CD14-positive monocyte (primary cell): ENCODE measurements at regions not wholly inside any gene's neighbourhood (a gene's known extent, or its start where the extent isn't known, plus 50 kb on each side); places are given as distances from the start of the nearest gene placed in this dataset.

ENCODE experiments used
- DNase-seq, 3 donors: peaks; one replicate each; pipeline ENCODE4 v3.0.0-alpha.2; 2011 to 2022
- H2AFZ ChIP-seq: 2 replicates; pipeline ENCODE4 v1.6.0; 2012; ENCODE audit warnings: mild to moderate bottlenecking, low read depth, low read length, inconsistent platforms; ENCODE audit not compliant: insufficient read depth, poor library complexity, severe bottlenecking
- H3K27ac ChIP-seq, 2 donors: 1 replicate in 1 of 2; 2 replicates in 1 of 2; pipeline ENCODE4 v1.5.1; 2012 to 2013; ENCODE audit warnings: low read length in 2 of 2, control low read depth in 1 of 2, inconsistent platforms in 1 of 2, low read depth in 1 of 2, mild to moderate bottlenecking in 1 of 2
- H3K27me3 ChIP-seq, 2 donors: one replicate each; pipeline versions ENCODE4 v1.6.0 to v1.6.1; 2011 to 2013; ENCODE audit warnings: low read length in 2 of 2; ENCODE audit not compliant: control insufficient read depth in 2 of 2, insufficient read depth in 2 of 2
- H3K36me3 ChIP-seq, 2 donors: replicated peaks in 1 of 2; 1 replicate in 1 of 2; 2 replicates in 1 of 2; pipeline versions ENCODE4 v1.5.1 to v1.6.1; 2012 to 2013; ENCODE audit warnings: low read length in 2 of 2, control low read depth in 1 of 2, inconsistent platforms in 1 of 2, mild to moderate bottlenecking in 1 of 2; ENCODE audit not compliant: insufficient read depth in 2 of 2, control insufficient read depth in 1 of 2
- H3K4me1 ChIP-seq, 2 donors: 1 replicate in 1 of 2; 2 replicates in 1 of 2; pipeline versions ENCODE4 v1.5.1 to v1.6.1; 2012 to 2013; ENCODE audit warnings: low read length in 2 of 2, control low read depth in 1 of 2, inconsistent platforms in 1 of 2, mild to moderate bottlenecking in 1 of 2, moderate library complexity in 1 of 2; ENCODE audit not compliant: insufficient read depth in 2 of 2, control insufficient read depth in 1 of 2
- H3K4me2 ChIP-seq: replicated peaks from 2 replicates; pipeline ENCODE3; 2012; ENCODE audit warnings: low read length, moderate library complexity, mild to moderate bottlenecking; ENCODE audit not compliant: poor library complexity, severe bottlenecking; ENCODE audit errors: extremely low read depth
- H3K4me3 ChIP-seq, 3 experiments: fragments of 200-600 bp in 1 of 3; sonication (generic) in 1 of 3; replicated peaks in 1 of 3; 1 replicate in 2 of 3; 2 replicates in 1 of 3; pipeline ENCODE4 v1.5.1; 2011 to 2013; ENCODE audit warnings: low read length in 3 of 3, mild to moderate bottlenecking in 3 of 3, control low read depth in 2 of 3, low read depth in 2 of 3, inconsistent platforms in 1 of 3, moderate library complexity in 1 of 3
- H3K79me2 ChIP-seq: 2 replicates; pipeline ENCODE4 v1.6.0; 2012; ENCODE audit warnings: mild to moderate bottlenecking, control low read depth, inconsistent platforms, low read length, moderate library complexity; ENCODE audit not compliant: insufficient read depth
- H3K9ac ChIP-seq: 2 replicates; pipeline ENCODE4 v1.6.0; 2017; ENCODE audit warnings: low read length, mild to moderate bottlenecking; ENCODE audit not compliant: insufficient read depth, poor library complexity, severe bottlenecking
- H3K9me3 ChIP-seq, 2 donors: replicated peaks in 1 of 2; 1 replicate in 1 of 2; 2 replicates in 1 of 2; pipeline versions ENCODE4 v1.5.1 to v1.6.1; 2012 to 2013; ENCODE audit warnings: low read length in 2 of 2, control low read depth in 1 of 2; ENCODE audit not compliant: control insufficient read depth in 1 of 2, insufficient read depth in 1 of 2
- H4K20me1 ChIP-seq: 2 replicates; pipeline ENCODE4 v1.6.0; 2012; ENCODE audit warnings: mild to moderate bottlenecking, low read length, control low read depth, moderate library complexity; ENCODE audit not compliant: insufficient read depth
- H3K27ac Mint-ChIP-seq, 7 donors: one replicate each; pipeline ENCODE4 v1.8.0; 2020; ENCODE audit warnings: mild to moderate bottlenecking in 7 of 7, mixed read lengths in 7 of 7, moderate library complexity in 6 of 7, inconsistent platforms in 2 of 7
- H3K27me3 Mint-ChIP-seq, 3 donors: one replicate each; pipeline ENCODE4 v1.8.0; 2021 to 2022; ENCODE audit warnings: low read depth in 3 of 3, mild to moderate bottlenecking in 3 of 3, mixed read lengths in 3 of 3, moderate library complexity in 3 of 3, inconsistent platforms in 1 of 3
- H3K36me3 Mint-ChIP-seq, 2 donors: one replicate each; pipeline ENCODE4 v1.8.0; 2020; ENCODE audit warnings: mixed read lengths in 2 of 2, inconsistent platforms in 1 of 2, mild to moderate bottlenecking in 1 of 2
- H3K4me1 Mint-ChIP-seq: one replicate; pipeline ENCODE4 v1.8.0; 2020; ENCODE audit warnings: mild to moderate bottlenecking, mixed read lengths
- H3K4me3 Mint-ChIP-seq, 2 donors: one replicate each; pipeline ENCODE4 v1.8.0; 2020; ENCODE audit warnings: mild to moderate bottlenecking in 2 of 2, mixed read lengths in 2 of 2, moderate library complexity in 1 of 2
- H3K9me3 Mint-ChIP-seq, 7 donors: one replicate each; pipeline ENCODE4 v1.8.0; 2020 to 2022; ENCODE audit warnings: mixed read lengths in 7 of 7, mild to moderate bottlenecking in 6 of 7, moderate library complexity in 6 of 7, inconsistent platforms in 2 of 7
- WGBS: methylation state at CpG from one replicate; pipeline ENCODE4 v1.1.5; 2013; ENCODE audit warnings: missing lambda C conversion rate; ENCODE audit not compliant: insufficient coverage; 5-methylcytosine and 5-hydroxymethylcytosine counted together
- intact Hi-C, 2 donors: fragments of 100-400 bp; cut with micrococcal nuclease; formaldehyde crosslinking; loops; one replicate each; pipeline versions ENCODE4 v1.15.0 to v1.15.1; 2023
- TF ChIP-seq, protein P1 (sequence below): fragments of 200-600 bp; IDR thresholded peaks from one replicate; pipeline ENCODE4 v1.8.0; 2022; ENCODE audit warnings: antibody characterized with exemption, mild to moderate bottlenecking

DNA sequence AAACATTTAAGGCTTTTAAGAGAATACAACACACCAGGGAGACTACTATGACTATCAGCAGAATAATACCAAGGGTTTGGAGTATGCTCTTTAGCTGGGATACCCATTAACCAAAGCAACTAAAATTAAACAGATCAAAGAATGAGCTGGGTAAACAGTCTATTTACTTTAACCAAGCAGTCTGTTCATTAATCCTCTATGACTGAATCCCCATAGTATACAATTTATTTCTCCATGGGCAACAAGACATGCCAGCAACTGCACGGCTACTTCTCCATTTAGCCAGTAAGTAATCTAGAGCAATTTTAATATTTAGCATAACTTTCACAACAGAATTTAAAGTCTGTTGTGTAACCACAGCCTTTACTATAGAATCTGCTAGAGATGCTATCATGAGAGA is 77.6 kb downstream of the CDO1 start:
- Mint-ChIP-seq H3K9me3 (peaks cover 0 to 8% (median 3%) of the 10 kb centered on the region in 7 donors), H3K4me1 (no peaks in the 10 kb centered on the region), H3K27me3 (peaks cover 0 to 9% (median 0%) of the 10 kb centered on the region in 3 donors), H3K36me3 (no peaks in the 10 kb centered on the region), H3K27ac (no peak overlapping the region), H3K4me3 (no peak overlapping the region)
- H4K20me1 ChIP-seq = no peaks in the 10 kb centered on the region
- no peak overlapping the region for H2AFZ ChIP-seq
- H3K4me3 ChIP-seq = no peak overlapping the region
- TF ChIP-seq, protein P1, sequence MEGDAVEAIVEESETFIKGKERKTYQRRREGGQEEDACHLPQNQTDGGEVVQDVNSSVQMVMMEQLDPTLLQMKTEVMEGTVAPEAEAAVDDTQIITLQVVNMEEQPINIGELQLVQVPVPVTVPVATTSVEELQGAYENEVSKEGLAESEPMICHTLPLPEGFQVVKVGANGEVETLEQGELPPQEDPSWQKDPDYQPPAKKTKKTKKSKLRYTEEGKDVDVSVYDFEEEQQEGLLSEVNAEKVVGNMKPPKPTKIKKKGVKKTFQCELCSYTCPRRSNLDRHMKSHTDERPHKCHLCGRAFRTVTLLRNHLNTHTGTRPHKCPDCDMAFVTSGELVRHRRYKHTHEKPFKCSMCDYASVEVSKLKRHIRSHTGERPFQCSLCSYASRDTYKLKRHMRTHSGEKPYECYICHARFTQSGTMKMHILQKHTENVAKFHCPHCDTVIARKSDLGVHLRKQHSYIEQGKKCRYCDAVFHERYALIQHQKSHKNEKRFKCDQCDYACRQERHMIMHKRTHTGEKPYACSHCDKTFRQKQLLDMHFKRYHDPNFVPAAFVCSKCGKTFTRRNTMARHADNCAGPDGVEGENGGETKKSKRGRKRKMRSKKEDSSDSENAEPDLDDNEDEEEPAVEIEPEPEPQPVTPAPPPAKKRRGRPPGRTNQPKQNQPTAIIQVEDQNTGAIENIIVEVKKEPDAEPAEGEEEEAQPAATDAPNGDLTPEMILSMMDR = no peak
- intact Hi-C loops = no loop called here
- no CpG with 5 or more reads among the region's 1 CpG for WGBS
- H3K4me1 ChIP-seq = no peaks in the 10 kb centered on the region
- H3K4me2 ChIP-seq = no peak overlapping the region
- H3K27me3 ChIP-seq = no peaks in the 10 kb centered on the region
- no peak overlapping the region for H3K9ac ChIP-seq
- no peak for DNase-seq
- H3K27ac ChIP-seq = no peak overlapping the region
- no peaks in the 10 kb centered on the region for H3K36me3 ChIP-seq
- no peaks in the 10 kb centered on the region for H3K79me2 ChIP-seq
- no peaks in the 10 kb centered on the region for H3K9me3 ChIP-seq

- H3K9me3 ChIP-seq = no peaks in the 10 kb centered on the region
- intact Hi-C loops = no loop called here
- no peaks in the 10 kb centered on the region for H3K79me2 ChIP-seq
- peaks cover 0 to 9% (median 0%) of the 10 kb centered on the region in 3 donors for H3K27me3 Mint-ChIP-seq
- TF ChIP-seq, protein P1 = no peak
- H3K27ac Mint-ChIP-seq = no peak overlapping the region
- no peaks in the 10 kb centered on the region for H4K20me1 ChIP-seq
- peaks cover 0 to 6% (median 2%) of the 10 kb centered on the region in 7 donors for H3K9me3 Mint-ChIP-seq
- no peaks in the 10 kb centered on the region for H3K36me3 ChIP-seq
- H3K4me3 Mint-ChIP-seq = no peak overlapping the region
- no peak overlapping the region for H3K27ac ChIP-seq
- no peaks in the 10 kb centered on the region for H3K36me3 Mint-ChIP-seq
- H3K4me3 ChIP-seq = no peak overlapping the region
- no peak overlapping the region for H2AFZ ChIP-seq
- H3K9ac ChIP-seq = no peak overlapping the region
- no peaks in the 10 kb centered on the region for H3K4me1 ChIP-seq
- no peaks in the 10 kb centered on the region for H3K4me1 Mint-ChIP-seq
- DNase-seq = no peak
- WGBS = 100% methylated on average over 1 of the region's 1 CpG
- H3K27me3 ChIP-seq = no peaks in the 10 kb centered on the region
- H3K4me2 ChIP-seq = no peak overlapping the region
Measured at GRCh38 chr5:115737452-115737851, 79.0 kb downstream of the CDO1 start.
